ENCODE measurements at regions not wholly inside any gene's neighbourhood (a gene's known extent, or its start where the extent isn't known, plus 50 kb on each side); places are given as distances from the start of the nearest gene placed in this dataset.
"Not testable (repeated sequence)": the region's sequence is repeated elsewhere in the genome, so short reads cannot be mapped to it uniquely, and the experiment has no call there.

- no peak overlapping the region for H3K4me3 ChIP-seq (ENCODE audit: low read length)
- BruUV-seq (replicated peaks): no TSS peak
- no peaks in the 10 kb centered on the region for H3K79me2 ChIP-seq (ENCODE audit: low read length)
- intact Hi-C loops (cut with micrococcal nuclease): no loop called here
- POLR2A ChIA-PET (ENCODE audit: unreplicated experiment): no interaction called here
- CTCF ChIA-PET: no interaction called here
- ATAC-seq (no peak), DNase-seq (no peak)
- TF ChIP-seq EZH2phosphoT487 (IDR thresholded peaks at IDR 0.05; ENCODE audit: borderline replicate concordance, low read length) (no peak), EZH2 (IDR thresholded peaks at IDR 0.05; ENCODE audit: low read length, unreplicated experiment) (no peak), CTCF (conservative IDR thresholded peaks at IDR 0.05; ENCODE audit: low read depth, low read length) (no peak)
- H3K9ac ChIP-seq (ENCODE audit: low read length): no peak overlapping the region
- no peaks in the 10 kb centered on the region for H3K4me1 ChIP-seq (ENCODE audit: insufficient read depth, low read length)
- H3K4me2 ChIP-seq (ENCODE audit: low read length): no peak overlapping the region
- H3K27ac ChIP-seq (ENCODE audit: low read length): no peak overlapping the region
- no peaks in the 10 kb centered on the region for H3K27me3 ChIP-seq (ENCODE audit: low read length)
- H3K9me3 ChIP-seq (ENCODE audit: low read length): peaks cover 36% of the 10 kb centered on the region
- H2AFZ ChIP-seq (ENCODE audit: low read length): no peak overlapping the region
- no peaks in the 10 kb centered on the region for H3F3A ChIP-seq (ENCODE audit: low read length, unreplicated experiment)
- H3K36me3 ChIP-seq (ENCODE audit: low read depth, low read length): no peaks in the 10 kb centered on the region
- H4K20me1 ChIP-seq (ENCODE audit: low read length): no peaks in the 10 kb centered on the region
- H3K9me2 ChIP-seq (replicated peaks; ENCODE audit: low read length): no peaks in the 10 kb centered on the region
These were observed 682.7 kb downstream of the MAFB start for GRCh38 chr20:40006168-40006860.

- H4K20me1 ChIP-seq (ENCODE audit: low read length); H3K27me3 ChIP-seq (ENCODE audit: low read length); POLR2A ChIA-PET (ENCODE audit: unreplicated experiment); H3K4me2 ChIP-seq (ENCODE audit: low read length); H3F3A ChIP-seq (ENCODE audit: low read length, unreplicated experiment); H3K9me2 ChIP-seq (replicated peaks; ENCODE audit: low read length); H3K36me3 ChIP-seq (ENCODE audit: low read depth, low read length); BruUV-seq (replicated peaks); H3K79me2 ChIP-seq (ENCODE audit: low read length); CTCF ChIA-PET; ATAC-seq; H2AFZ ChIP-seq (ENCODE audit: low read length); H3K9ac ChIP-seq (ENCODE audit: low read length); H3K27ac ChIP-seq (ENCODE audit: low read length); intact Hi-C loops (cut with micrococcal nuclease); DNase-seq; H3K4me3 ChIP-seq (ENCODE audit: low read length); H3K4me1 ChIP-seq (ENCODE audit: insufficient read depth, low read length): not testable (repeated sequence)
- peaks cover 37% of the 10 kb centered on the region for H3K9me3 ChIP-seq (ENCODE audit: low read length)
These were observed 684.9 kb downstream of the MAFB start for GRCh38 chr20:40004092-40004491.

DNA sequence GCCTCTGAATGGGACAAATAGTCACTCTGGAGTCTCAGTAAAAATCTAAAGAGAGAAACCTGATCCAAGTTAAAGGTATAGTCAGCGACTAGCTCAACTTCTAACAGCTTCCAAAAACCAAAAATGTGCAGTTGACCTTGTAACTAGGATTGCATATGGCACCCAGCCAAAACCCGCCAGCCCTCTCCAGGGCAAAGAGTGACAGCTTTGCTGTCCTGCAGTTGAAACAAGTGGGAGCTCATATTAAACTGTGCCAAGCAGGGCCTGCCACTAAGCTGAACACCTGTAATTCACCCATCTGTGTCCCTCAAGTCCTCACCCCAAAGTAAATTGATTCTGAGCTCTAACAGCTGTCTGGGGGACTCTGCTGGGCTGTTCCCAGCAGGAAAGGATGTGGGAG is 695.3 kb downstream of the MAFB start:
- Histone ChIP-seq H3K4me3 (ENCODE audit: low read length) (no peak overlapping the region), H3K36me3 (ENCODE audit: low read depth, low read length) (no peaks in the 10 kb centered on the region), H3K4me2 (ENCODE audit: low read length) (no peak overlapping the region), H3K27me3 (ENCODE audit: low read length) (no peaks in the 10 kb centered on the region), H3K9ac (ENCODE audit: low read length) (no peak overlapping the region), H3K9me3 (ENCODE audit: low read length) (peaks cover 22% of the 10 kb centered on the region), H3K79me2 (ENCODE audit: low read length) (no peaks in the 10 kb centered on the region), H3K9me2 (replicated peaks; ENCODE audit: low read length) (no peaks in the 10 kb centered on the region), H3K4me1 (ENCODE audit: insufficient read depth, low read length) (no peaks in the 10 kb centered on the region), H3F3A (ENCODE audit: low read length, unreplicated experiment) (no peaks in the 10 kb centered on the region), H4K20me1 (ENCODE audit: low read length) (no peaks in the 10 kb centered on the region), H3K27ac (ENCODE audit: low read length) (no peak overlapping the region), H2AFZ (ENCODE audit: low read length) (no peak overlapping the region)
- ChIA-PET POLR2A (ENCODE audit: unreplicated experiment) (no interaction called here), CTCF (no interaction called here)
- intact Hi-C loops (cut with micrococcal nuclease): no loop called here
- no TSS peak for BruUV-seq (replicated peaks)
- ATAC-seq (no peak), DNase-seq (no peak)
- TF ChIP-seq EZH2phosphoT487 (IDR thresholded peaks at IDR 0.05; ENCODE audit: borderline replicate concordance, low read length) (no peak), EZH2 (IDR thresholded peaks at IDR 0.05; ENCODE audit: low read length, unreplicated experiment) (no peak), CTCF (conservative IDR thresholded peaks at IDR 0.05; ENCODE audit: low read depth, low read length) (no peak)
